K562 (cell line): ENCODE measurements at regions not wholly inside any gene's neighbourhood (a gene's known extent, or its start where the extent isn't known, plus 50 kb on each side); places are given as distances from the start of the nearest gene placed in this dataset.

ENCODE experiments used
- ATAC-seq: fragments of 200-7000 bp; cut with Tn5 transposase; 3 replicates; pipeline ENCODE4 v1.9.1; 2020; ENCODE audit warnings: moderate library complexity
- BruUV-seq: library from RNA; stranded (reverse); fragments of 400-500 nt; replicated peaks from 2 replicates; lab custom pipeline; 2021; lab: Mats Ljungman, UMichigan
- CTCF ChIA-PET: fragments of 300-600 bp; formaldehyde crosslinking; extraction: SDS; loops from one replicate; lab custom pipeline; 2021; ENCODE audit warnings: low intra/inter-chr PET ratio; lab: Yijun Ruan, JAX
- POLR2A ChIA-PET: fragments of 300-600, 350-650 bp; sonication (Branson Sonifier 250); formaldehyde crosslinking; extraction: SDS; loops from one replicate; lab custom pipeline; 2021; ENCODE audit warnings: antibody characterized with exemption, inconsistent platforms; lab: Yijun Ruan, JAX
- DNase-seq, 4 experiments: peaks; one replicate each; pipeline versions ENCODE4 v3.0.0 to v3.0.0-alpha.2; 2011 to 2018; ENCODE audit warnings: low spot score in 3 of 4, mixed read lengths in 3 of 4; ENCODE audit errors: extremely low read depth in 1 of 4
- FAIRE-seq: peaks from 2 replicates; lab custom pipeline; 2011; peaks lifted over from hg19 to GRCh38; lab: Jason Lieb, UNC
- H2AFZ ChIP-seq: 2 replicates; pipeline ENCODE4 v1.6.0; 2011; ENCODE audit warnings: low read depth, low read length, control low read depth, inconsistent platforms
- H3K27ac ChIP-seq: fragments of 200-600 bp; 3 replicates; pipeline ENCODE4 v1.8.0; 2011; ENCODE audit warnings: low read depth, mild to moderate bottlenecking, control low read depth, inconsistent platforms, low read length, moderate library complexity, mixed read lengths; ENCODE audit errors: extremely low read depth
- H3K27me3 ChIP-seq, 2 experiments: fragments of 300-600 bp in 1 of 2; 2 replicates in 1 of 2; 3 replicates in 1 of 2; pipeline versions ENCODE4 v1.6.0 to v1.8.0; 2011; ENCODE audit warnings: inconsistent platforms in 2 of 2, low read length in 2 of 2, mild to moderate bottlenecking in 1 of 2, mixed read lengths in 1 of 2, moderate library complexity in 1 of 2; ENCODE audit not compliant: control insufficient read depth in 2 of 2, insufficient read depth in 2 of 2
- H3K36me3 ChIP-seq: fragments of 300-600 bp; 3 replicates; pipeline ENCODE4 v1.8.0; 2011; ENCODE audit warnings: mild to moderate bottlenecking, low read length, inconsistent platforms; ENCODE audit not compliant: control insufficient read depth, insufficient read depth
- H3K4me1 ChIP-seq, 2 experiments: fragments of 200-600 bp in 1 of 2; replicated peaks in 1 of 2; 2 replicates in 1 of 2; 3 replicates in 1 of 2; pipeline versions ENCODE4 v1.5.1 to v1.8.0; 2011; ENCODE audit warnings: inconsistent platforms in 2 of 2, low read length in 2 of 2, mild to moderate bottlenecking in 1 of 2, mixed read lengths in 1 of 2, moderate library complexity in 1 of 2; ENCODE audit not compliant: control insufficient read depth in 2 of 2, insufficient read depth in 2 of 2
- H3K4me2 ChIP-seq: 2 replicates; pipeline ENCODE4 v1.6.1; 2011; ENCODE audit warnings: low read length, control low read depth, inconsistent platforms, mixed read lengths; ENCODE audit not compliant: insufficient read depth
- H3K4me3 ChIP-seq: fragments of 200-600 bp; sonication (generic), shearing (Covaris generic); 2 replicates; pipeline ENCODE4 v1.5.1; 2016; ENCODE audit warnings: control low read depth, inconsistent platforms
- H3K79me2 ChIP-seq: fragments of 200-600 bp; 3 replicates; pipeline ENCODE4 v1.8.0; 2011; ENCODE audit warnings: low read length, inconsistent platforms; ENCODE audit not compliant: control insufficient read depth, insufficient read depth
- H3K9ac ChIP-seq, 2 experiments: 2 replicates each; pipeline versions ENCODE4 v1.6.0 to v1.6.1; 2011; ENCODE audit warnings: low read depth in 2 of 2, low read length in 2 of 2, control low read depth in 1 of 2, inconsistent platforms in 1 of 2, mild to moderate bottlenecking in 1 of 2, mixed read lengths in 1 of 2; ENCODE audit not compliant: insufficient read depth in 1 of 2
- H3K9me1 ChIP-seq: one replicate; pipeline ENCODE4 v1.6.0; 2011; ENCODE audit warnings: inconsistent platforms, mild to moderate bottlenecking, low read length, moderate library complexity; ENCODE audit not compliant: control insufficient read depth, insufficient read depth
- H3K9me3 ChIP-seq: replicated peaks from 2 replicates; pipeline ENCODE4 v1.5.1; 2011; ENCODE audit warnings: low read depth, low read length, inconsistent platforms; ENCODE audit not compliant: control insufficient read depth, insufficient read depth
- H4K20me1 ChIP-seq: replicated peaks from 2 replicates; pipeline ENCODE4 v1.6.1; 2011; ENCODE audit warnings: low read length, inconsistent platforms, mixed read lengths; ENCODE audit not compliant: control insufficient read depth, insufficient read depth
- L3MBTL2 ChIP-seq: fragments of 450-650 bp; IDR thresholded peaks from 2 replicates; pipeline ENCODE4 v1.6.1; 2016; ENCODE audit warnings: mild to moderate bottlenecking, moderate library complexity
- MAZ ChIP-seq, 2 experiments: fragments of 450-650 bp in 1 of 2; sonication (generic) in 1 of 2; formaldehyde crosslinking; IDR thresholded peaks in 1 of 2; conservative IDR thresholded peaks in 1 of 2; 2 replicates each; pipeline versions ENCODE4 v1.4.0 to v1.5.0; 2020; ENCODE audit warnings: mild to moderate bottlenecking in 1 of 2, missing genetic modification reagents in 1 of 2
- POU5F1 ChIP-seq: fragments of 150-350 bp; IDR thresholded peaks from 2 replicates; pipeline ENCODE4 v1.6.1; 2014; ENCODE audit warnings: borderline replicate concordance, low read length, low read depth, mild to moderate bottlenecking; ENCODE audit not compliant: partially characterized antibody
- PPARD ChIP-seq: fragments of 250-450 bp; sonication (Bioruptor Pico); IDR thresholded peaks from 2 replicates; pipeline ENCODE4 v1.8.0; 2022; ENCODE audit warnings: inconsistent platforms, mild to moderate bottlenecking, moderate library complexity
- ZNF274 ChIP-seq: IDR thresholded peaks from 2 replicates; pipeline ENCODE4 v1.6.1; 2011; ENCODE audit warnings: low read depth, mild to moderate bottlenecking, low read length, moderate library complexity, borderline replicate concordance
- ZNF41 ChIP-seq: fragments of 250-450 bp; sonication (Bioruptor Pico); conservative IDR thresholded peaks from 2 replicates; pipeline ENCODE4 v1.4.0; 2020; ENCODE audit warnings: mild to moderate bottlenecking
- ZNF695 ChIP-seq: fragments of 450-650 bp; formaldehyde crosslinking; IDR thresholded peaks from 2 replicates; pipeline ENCODE4 v1.4.0; 2020; ENCODE audit warnings: mild to moderate bottlenecking, moderate library complexity
- WGBS: fragments of 100-300 bp; shearing (Covaris generic); methylation state at CpG from one replicate; pipeline ENCODE4 v1.1.6; 2016; ENCODE audit warnings: low coverage, mixed read lengths; ENCODE audit not compliant: insufficient coverage; ENCODE audit errors: missing lambda C conversion rate; 5-methylcytosine and 5-hydroxymethylcytosine counted together
- in situ Hi-C: fragments of 300-500 bp; cut with MboI; formaldehyde crosslinking; loops from 4 replicates; pipeline ENCODE4 v1.15.0; 2018; ENCODE audit warnings: inconsistent platforms, mixed read lengths
- intact Hi-C: fragments of 100-400 bp; cut with micrococcal nuclease; formaldehyde crosslinking; loops from 2 replicates; pipeline ENCODE4 v1.14.2; 2022
- TF ChIP-seq, protein P1 (sequence below): sonication (generic); formaldehyde crosslinking; IDR thresholded peaks from 2 replicates; pipeline ENCODE4 v1.8.0; 2023; ENCODE audit warnings: mild to moderate bottlenecking, missing genetic modification reagents
- TF ChIP-seq, protein P2 (sequence below): fragments of 250-450 bp; sonication (Bioruptor Pico); IDR thresholded peaks from 2 replicates; pipeline ENCODE4 v1.4.0; 2020
- TF ChIP-seq, protein P3 (sequence below): fragments of 450-650 bp; IDR thresholded peaks from 2 replicates; pipeline ENCODE4 v1.6.1; 2016; ENCODE audit warnings: missing biosample characterization, missing genetic modification characterization

- 0% methylated on average over 3 of the region's 3 CpGs for WGBS
- FAIRE-seq (no peak), ATAC-seq (no peak), DNase-seq (no peak)
- no peak for TF ChIP-seq MAZ (CRISPR knock-in tag; conservative IDR thresholded peaks at IDR 0.05 in 1 of 2, IDR thresholded peaks at IDR 0.05 in 1 of 2)
- TF ChIP-seq, protein P1, sequence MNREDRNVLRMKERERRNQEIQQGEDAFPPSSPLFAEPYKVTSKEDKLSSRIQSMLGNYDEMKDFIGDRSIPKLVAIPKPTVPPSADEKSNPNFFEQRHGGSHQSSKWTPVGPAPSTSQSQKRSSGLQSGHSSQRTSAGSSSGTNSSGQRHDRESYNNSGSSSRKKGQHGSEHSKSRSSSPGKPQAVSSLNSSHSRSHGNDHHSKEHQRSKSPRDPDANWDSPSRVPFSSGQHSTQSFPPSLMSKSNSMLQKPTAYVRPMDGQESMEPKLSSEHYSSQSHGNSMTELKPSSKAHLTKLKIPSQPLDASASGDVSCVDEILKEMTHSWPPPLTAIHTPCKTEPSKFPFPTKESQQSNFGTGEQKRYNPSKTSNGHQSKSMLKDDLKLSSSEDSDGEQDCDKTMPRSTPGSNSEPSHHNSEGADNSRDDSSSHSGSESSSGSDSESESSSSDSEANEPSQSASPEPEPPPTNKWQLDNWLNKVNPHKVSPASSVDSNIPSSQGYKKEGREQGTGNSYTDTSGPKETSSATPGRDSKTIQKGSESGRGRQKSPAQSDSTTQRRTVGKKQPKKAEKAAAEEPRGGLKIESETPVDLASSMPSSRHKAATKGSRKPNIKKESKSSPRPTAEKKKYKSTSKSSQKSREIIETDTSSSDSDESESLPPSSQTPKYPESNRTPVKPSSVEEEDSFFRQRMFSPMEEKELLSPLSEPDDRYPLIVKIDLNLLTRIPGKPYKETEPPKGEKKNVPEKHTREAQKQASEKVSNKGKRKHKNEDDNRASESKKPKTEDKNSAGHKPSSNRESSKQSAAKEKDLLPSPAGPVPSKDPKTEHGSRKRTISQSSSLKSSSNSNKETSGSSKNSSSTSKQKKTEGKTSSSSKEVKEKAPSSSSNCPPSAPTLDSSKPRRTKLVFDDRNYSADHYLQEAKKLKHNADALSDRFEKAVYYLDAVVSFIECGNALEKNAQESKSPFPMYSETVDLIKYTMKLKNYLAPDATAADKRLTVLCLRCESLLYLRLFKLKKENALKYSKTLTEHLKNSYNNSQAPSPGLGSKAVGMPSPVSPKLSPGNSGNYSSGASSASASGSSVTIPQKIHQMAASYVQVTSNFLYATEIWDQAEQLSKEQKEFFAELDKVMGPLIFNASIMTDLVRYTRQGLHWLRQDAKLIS (CRISPR knock-in tag): no peak
- no peak for TF ChIP-seq POU5F1
- no peak for TF ChIP-seq ZNF695 (CRISPR knock-in tag)
- no peak for TF ChIP-seq ZNF274
- TF ChIP-seq ZNF41: no peak
- TF ChIP-seq, protein P2, sequence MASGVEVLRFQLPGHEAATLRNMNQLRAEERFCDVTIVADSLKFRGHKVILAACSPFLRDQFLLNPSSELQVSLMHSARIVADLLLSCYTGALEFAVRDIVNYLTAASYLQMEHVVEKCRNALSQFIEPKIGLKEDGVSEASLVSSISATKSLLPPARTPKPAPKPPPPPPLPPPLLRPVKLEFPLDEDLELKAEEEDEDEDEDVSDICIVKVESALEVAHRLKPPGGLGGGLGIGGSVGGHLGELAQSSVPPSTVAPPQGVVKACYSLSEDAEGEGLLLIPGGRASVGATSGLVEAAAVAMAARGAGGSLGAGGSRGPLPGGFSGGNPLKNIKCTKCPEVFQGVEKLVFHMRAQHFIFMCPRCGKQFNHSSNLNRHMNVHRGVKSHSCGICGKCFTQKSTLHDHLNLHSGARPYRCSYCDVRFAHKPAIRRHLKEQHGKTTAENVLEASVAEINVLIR (CRISPR knock-in tag): no peak
- no peak for TF ChIP-seq L3MBTL2
- TF ChIP-seq, protein P3, sequence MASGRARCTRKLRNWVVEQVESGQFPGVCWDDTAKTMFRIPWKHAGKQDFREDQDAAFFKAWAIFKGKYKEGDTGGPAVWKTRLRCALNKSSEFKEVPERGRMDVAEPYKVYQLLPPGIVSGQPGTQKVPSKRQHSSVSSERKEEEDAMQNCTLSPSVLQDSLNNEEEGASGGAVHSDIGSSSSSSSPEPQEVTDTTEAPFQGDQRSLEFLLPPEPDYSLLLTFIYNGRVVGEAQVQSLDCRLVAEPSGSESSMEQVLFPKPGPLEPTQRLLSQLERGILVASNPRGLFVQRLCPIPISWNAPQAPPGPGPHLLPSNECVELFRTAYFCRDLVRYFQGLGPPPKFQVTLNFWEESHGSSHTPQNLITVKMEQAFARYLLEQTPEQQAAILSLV: no peak
- TF ChIP-seq PPARD: no peak
- Histone ChIP-seq H3K9ac (no peak overlapping the region), H3K4me1 (no peaks in the 10 kb centered on the region), H3K27ac (no peak overlapping the region), H3K79me2 (no peaks in the 10 kb centered on the region), H2AFZ (no peak overlapping the region), H3K27me3 (no peaks in the 10 kb centered on the region), H3K4me3 (no peak overlapping the region), H3K9me3 (no peaks in the 10 kb centered on the region; the same call in 1 of the 2 replicates), H4K20me1 (no peaks in the 10 kb centered on the region), H3K4me2 (no peak overlapping the region), H3K9me1 (no peaks in the 10 kb centered on the region), H3K36me3 (no peaks in the 10 kb centered on the region)
- ChIA-PET POLR2A (no interaction called here), CTCF (no interaction called here)
- intact Hi-C loops: no loop called here
- in situ Hi-C loops: no loop called here
- no TSS peak for BruUV-seq
Observed at GRCh38 chr1:177789956-177790355, 179.9 kb downstream of the SEC16B start.
